Panc1 (cell line): ENCODE measurements at regions not wholly inside any gene's neighbourhood (a gene's known extent, or its start where the extent isn't known, plus 50 kb on each side); places are given as distances from the start of the nearest gene placed in this dataset.

ENCODE experiments used
- ATAC-seq: fragments of 200-7000 bp; cut with Tn5 transposase; 2 replicates; pipeline ENCODE4 v1.9.1; 2020; ENCODE audit warnings: mild to moderate bottlenecking, moderate library complexity
- BruUV-seq: library from RNA; stranded (reverse); fragments of 400-500 nt; replicated peaks from 2 replicates; lab custom pipeline; 2021; lab: Mats Ljungman, UMichigan
- CTCF ChIA-PET: fragments of 300-600 bp; sonication (Branson Sonifier 250); formaldehyde crosslinking; loops from one replicate; lab custom pipeline; 2022; ENCODE audit warnings: antibody characterized with exemption; lab: Charles Lee
- POLR2A ChIA-PET: fragments of 300-600 bp; sonication (Branson Sonifier 250); formaldehyde crosslinking; loops from one replicate; lab custom pipeline; 2022; ENCODE audit warnings: antibody characterized with exemption; lab: Charles Lee
- DNase-seq: peaks from one replicate; pipeline ENCODE4 v3.0.0-alpha.2; 2010; ENCODE audit warnings: low read depth, low spot score
- H3K27ac ChIP-seq: 2 replicates; pipeline ENCODE4 v1.5.1; 2011; ENCODE audit warnings: mild to moderate bottlenecking, low read length, inconsistent platforms
- H3K27me3 ChIP-seq: fragments of 200-500 bp; sonication (Bioruptor generic); 2 replicates; pipeline ENCODE4 v1.6.0; 2014; ENCODE audit warnings: low read length, inconsistent platforms; ENCODE audit not compliant: control insufficient read depth, insufficient read depth
- H3K36me3 ChIP-seq: fragments of 200-500 bp; sonication (Bioruptor generic); 2 replicates; pipeline ENCODE4 v1.5.1; 2014; ENCODE audit warnings: inconsistent platforms, mild to moderate bottlenecking, low read length, moderate library complexity; ENCODE audit not compliant: control insufficient read depth, insufficient read depth
- H3K4me1 ChIP-seq: 2 replicates; pipeline ENCODE4 v1.5.1; 2011; ENCODE audit warnings: inconsistent platforms, mild to moderate bottlenecking, low read length, moderate library complexity; ENCODE audit not compliant: control insufficient read depth, insufficient read depth
- H3K4me3 ChIP-seq, 2 experiments: 2 replicates each; pipeline ENCODE4 v1.5.1; 2011 to 2012; ENCODE audit warnings: low read depth in 2 of 2, low read length in 2 of 2, mild to moderate bottlenecking in 2 of 2, inconsistent platforms in 1 of 2, moderate library complexity in 1 of 2
- H3K9me3 ChIP-seq: fragments of 200-500 bp; sonication (Bioruptor generic); 2 replicates; pipeline ENCODE4 v1.5.1; 2014; ENCODE audit warnings: low read depth, mild to moderate bottlenecking, inconsistent platforms, low read length, moderate library complexity; ENCODE audit not compliant: control insufficient read depth, insufficient read depth
- POLR2AphosphoS5 ChIP-seq: IDR thresholded peaks from 2 replicates; pipeline ENCODE4 v1.6.1; 2012; ENCODE audit warnings: mild to moderate bottlenecking, low read depth, low read length, moderate library complexity
- SIN3A ChIP-seq: IDR thresholded peaks from 2 replicates; pipeline ENCODE4 v1.6.1; 2012; ENCODE audit warnings: low read depth, mild to moderate bottlenecking, low read length, moderate library complexity, borderline replicate concordance; ENCODE audit not compliant: insufficient read depth
- TCF7L2 ChIP-seq: IDR thresholded peaks from 2 replicates; pipeline ENCODE4 v1.6.1; 2011; ENCODE audit warnings: mild to moderate bottlenecking, low read depth, low read length, inconsistent platforms
- in situ Hi-C: cut with HindIII; loops from 2 replicates; pipeline ENCODE4 v1.10.0; 2016; ENCODE audit warnings: low sequenced_read_pairs, low pct_unique_long_range_greater_than_20kb
- intact Hi-C: fragments of 100-400 bp; cut with micrococcal nuclease; formaldehyde crosslinking; loops from one replicate; pipeline ENCODE4 v1.10.0; 2022; ENCODE audit not compliant: unreplicated experiment
- TF ChIP-seq, protein P1 (sequence below), 2 experiments: IDR thresholded peaks; 2 replicates each; pipeline ENCODE4 v1.6.1; 2011 to 2012; ENCODE audit warnings: low read depth in 2 of 2, control low read depth in 1 of 2, low read length in 1 of 2, mild to moderate bottlenecking in 1 of 2, moderate library complexity in 1 of 2; ENCODE audit not compliant: insufficient read depth in 1 of 2
- TF ChIP-seq, protein P2 (sequence below): fragments of 450-650 bp; IDR thresholded peaks from 2 replicates; pipeline ENCODE4 v1.5.1; 2017; ENCODE audit warnings: mild to moderate bottlenecking

DNA sequence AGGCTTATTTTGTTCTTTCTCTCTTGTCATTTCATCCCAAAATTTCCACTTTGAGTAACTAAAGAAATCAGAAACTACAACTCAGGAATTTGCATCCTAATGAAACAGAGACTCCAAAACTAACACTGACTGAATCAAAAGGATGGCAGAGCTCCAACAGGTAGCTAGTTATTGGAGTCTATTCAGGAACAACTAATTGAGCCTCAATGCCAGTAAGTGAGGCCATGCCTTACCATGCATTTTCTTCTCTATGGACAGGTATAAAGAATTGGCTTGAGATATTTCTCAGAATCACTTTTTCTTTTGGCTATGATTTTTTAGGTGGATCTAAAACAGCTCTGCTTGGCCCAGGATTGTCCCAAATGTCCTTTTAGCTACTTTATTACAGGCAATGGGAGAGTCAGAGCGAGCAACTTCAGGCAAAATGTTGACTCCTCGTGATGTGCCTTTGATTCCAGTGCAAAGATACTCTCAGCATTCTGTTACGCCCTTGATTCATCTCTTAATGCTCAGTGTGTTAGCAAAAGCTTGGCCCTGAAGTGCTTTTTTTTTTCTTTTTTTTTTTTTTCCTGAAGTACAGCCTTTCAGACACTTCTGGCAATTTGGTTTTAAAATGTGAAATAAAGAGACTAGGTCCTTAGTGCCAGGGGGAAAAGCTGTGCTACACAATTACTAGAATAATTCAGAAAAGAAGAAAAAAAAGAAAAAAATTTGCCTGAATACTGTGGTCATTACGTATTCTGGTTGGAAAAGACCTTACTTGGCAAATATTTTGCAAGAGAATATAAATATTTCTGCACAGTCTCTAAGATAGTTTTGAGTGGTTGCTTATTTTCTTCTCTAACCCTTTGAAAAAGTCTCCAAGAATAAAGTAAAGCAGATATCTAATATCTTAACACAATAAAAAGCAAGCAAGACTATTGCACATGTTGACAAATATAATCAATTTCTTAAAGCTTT, 423.7 kb downstream of the ANXA1 start:
- no peaks in the 10 kb centered on the region for H3K4me1 ChIP-seq
- CTCF ChIA-PET = no interaction called here
- H3K4me3 ChIP-seq = no peak overlapping the region
- no peaks in the 10 kb centered on the region for H3K36me3 ChIP-seq
- H3K27ac ChIP-seq = no peak overlapping the region
- POLR2A ChIA-PET = interaction anchor here (0.6 kb wide), 1 partner anchor 313 kb away, joined by 6 read pairs; no protein-coding TSS in a partner anchor
- no peaks in the 10 kb centered on the region for H3K27me3 ChIP-seq
- in situ Hi-C loops = no loop called here
- DNase-seq = no peak
- intact Hi-C loops = no loop called here
- no peak for TF ChIP-seq POLR2AphosphoS5
- no peak for TF ChIP-seq TCF7L2
- TF ChIP-seq, protein P1, sequence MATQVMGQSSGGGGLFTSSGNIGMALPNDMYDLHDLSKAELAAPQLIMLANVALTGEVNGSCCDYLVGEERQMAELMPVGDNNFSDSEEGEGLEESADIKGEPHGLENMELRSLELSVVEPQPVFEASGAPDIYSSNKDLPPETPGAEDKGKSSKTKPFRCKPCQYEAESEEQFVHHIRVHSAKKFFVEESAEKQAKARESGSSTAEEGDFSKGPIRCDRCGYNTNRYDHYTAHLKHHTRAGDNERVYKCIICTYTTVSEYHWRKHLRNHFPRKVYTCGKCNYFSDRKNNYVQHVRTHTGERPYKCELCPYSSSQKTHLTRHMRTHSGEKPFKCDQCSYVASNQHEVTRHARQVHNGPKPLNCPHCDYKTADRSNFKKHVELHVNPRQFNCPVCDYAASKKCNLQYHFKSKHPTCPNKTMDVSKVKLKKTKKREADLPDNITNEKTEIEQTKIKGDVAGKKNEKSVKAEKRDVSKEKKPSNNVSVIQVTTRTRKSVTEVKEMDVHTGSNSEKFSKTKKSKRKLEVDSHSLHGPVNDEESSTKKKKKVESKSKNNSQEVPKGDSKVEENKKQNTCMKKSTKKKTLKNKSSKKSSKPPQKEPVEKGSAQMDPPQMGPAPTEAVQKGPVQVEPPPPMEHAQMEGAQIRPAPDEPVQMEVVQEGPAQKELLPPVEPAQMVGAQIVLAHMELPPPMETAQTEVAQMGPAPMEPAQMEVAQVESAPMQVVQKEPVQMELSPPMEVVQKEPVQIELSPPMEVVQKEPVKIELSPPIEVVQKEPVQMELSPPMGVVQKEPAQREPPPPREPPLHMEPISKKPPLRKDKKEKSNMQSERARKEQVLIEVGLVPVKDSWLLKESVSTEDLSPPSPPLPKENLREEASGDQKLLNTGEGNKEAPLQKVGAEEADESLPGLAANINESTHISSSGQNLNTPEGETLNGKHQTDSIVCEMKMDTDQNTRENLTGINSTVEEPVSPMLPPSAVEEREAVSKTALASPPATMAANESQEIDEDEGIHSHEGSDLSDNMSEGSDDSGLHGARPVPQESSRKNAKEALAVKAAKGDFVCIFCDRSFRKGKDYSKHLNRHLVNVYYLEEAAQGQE (IDR thresholded peaks at IDR 0.05; ENCODE audit: insufficient read depth in 1 of 2, low read depth in 2 of 2, low read length in 1 of 2) = no peak
- no peak for TF ChIP-seq SIN3A
- TF ChIP-seq, protein P2, sequence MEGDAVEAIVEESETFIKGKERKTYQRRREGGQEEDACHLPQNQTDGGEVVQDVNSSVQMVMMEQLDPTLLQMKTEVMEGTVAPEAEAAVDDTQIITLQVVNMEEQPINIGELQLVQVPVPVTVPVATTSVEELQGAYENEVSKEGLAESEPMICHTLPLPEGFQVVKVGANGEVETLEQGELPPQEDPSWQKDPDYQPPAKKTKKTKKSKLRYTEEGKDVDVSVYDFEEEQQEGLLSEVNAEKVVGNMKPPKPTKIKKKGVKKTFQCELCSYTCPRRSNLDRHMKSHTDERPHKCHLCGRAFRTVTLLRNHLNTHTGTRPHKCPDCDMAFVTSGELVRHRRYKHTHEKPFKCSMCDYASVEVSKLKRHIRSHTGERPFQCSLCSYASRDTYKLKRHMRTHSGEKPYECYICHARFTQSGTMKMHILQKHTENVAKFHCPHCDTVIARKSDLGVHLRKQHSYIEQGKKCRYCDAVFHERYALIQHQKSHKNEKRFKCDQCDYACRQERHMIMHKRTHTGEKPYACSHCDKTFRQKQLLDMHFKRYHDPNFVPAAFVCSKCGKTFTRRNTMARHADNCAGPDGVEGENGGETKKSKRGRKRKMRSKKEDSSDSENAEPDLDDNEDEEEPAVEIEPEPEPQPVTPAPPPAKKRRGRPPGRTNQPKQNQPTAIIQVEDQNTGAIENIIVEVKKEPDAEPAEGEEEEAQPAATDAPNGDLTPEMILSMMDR = no peak
- no TSS peak for BruUV-seq
- ATAC-seq = no peak
- H3K9me3 ChIP-seq = no peaks in the 10 kb centered on the region

DNA sequence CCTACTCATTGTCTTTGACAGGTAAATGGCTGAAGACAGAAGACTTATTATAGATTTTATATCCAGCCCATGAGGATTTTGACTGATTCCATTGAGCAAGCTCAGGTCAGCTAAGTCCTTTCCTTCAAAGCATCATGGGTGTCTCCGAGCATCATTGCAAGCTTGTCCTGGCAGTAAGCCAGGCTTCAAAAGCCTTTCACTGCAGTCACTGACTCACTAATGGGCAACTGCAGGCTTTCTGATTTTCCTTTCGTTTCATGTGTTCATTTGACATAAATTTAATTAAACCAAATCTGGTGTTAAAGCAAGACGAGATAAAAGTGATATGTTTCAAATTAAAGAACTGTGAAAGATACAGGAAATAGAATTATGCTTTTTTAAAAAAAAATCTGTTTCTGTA, 426.2 kb downstream of the ANXA1 start:
- DNase-seq (no peak), ATAC-seq (no peak)
- in situ Hi-C loops (no loop called here), intact Hi-C loops (no loop called here)
- BruUV-seq = no TSS peak
- H3K27me3 ChIP-seq = no peaks in the 10 kb centered on the region
- POLR2A ChIA-PET = no interaction called here
- H3K4me3 ChIP-seq = no peak overlapping the region
- no peaks in the 10 kb centered on the region for H3K9me3 ChIP-seq
- TF ChIP-seq, protein P1 (IDR thresholded peaks at IDR 0.05; ENCODE audit: insufficient read depth in 1 of 2, low read depth in 2 of 2, low read length in 1 of 2) = no peak
- TF ChIP-seq SIN3A (no peak), TCF7L2 (no peak)
- TF ChIP-seq, protein P2 = no peak
- no peaks in the 10 kb centered on the region for H3K4me1 ChIP-seq
- H3K36me3 ChIP-seq = no peaks in the 10 kb centered on the region
- no peak overlapping the region for H3K27ac ChIP-seq
- CTCF ChIA-PET = no interaction called here
